ENCODE measurements at regions not wholly inside any gene's neighbourhood (a gene's known extent, or its start where the extent isn't known, plus 50 kb on each side); places are given as distances from the start of the nearest gene placed in this dataset.

GRCh38 chr6:67642582-67642981, 992.5 kb upstream of the ADGRB3 start:
- TF ChIP-seq CTCF (IDR thresholded peaks at IDR 0.05) (no peak), POLR2A (IDR thresholded peaks at IDR 0.05) (no peak)
